Fibroblast of pulmonary artery (primary cell): ENCODE measurements at regions not wholly inside any gene's neighbourhood (a gene's known extent, or its start where the extent isn't known, plus 50 kb on each side); places are given as distances from the start of the nearest gene placed in this dataset.

Experiments used
- DNase-seq: peaks from one replicate; pipeline ENCODE4 v3.0.0-alpha.2; 2010; ENCODE audit warnings: low read depth
- H3K4me3 ChIP-seq: replicated peaks from 2 replicates; pipeline ENCODE4 v1.5.1; 2011; ENCODE audit warnings: low read depth, mild to moderate bottlenecking, control low read depth, low read length, moderate library complexity
- CTCF ChIP-seq: IDR thresholded peaks from 2 replicates; pipeline ENCODE4 v1.5.1; 2011; ENCODE audit warnings: mild to moderate bottlenecking, control low read depth, low read length, inconsistent platforms; ENCODE audit errors: missing control alignments

GRCh38 chr15:93438310-93438709 is 349.3 kb upstream of the RGMA start:
- H3K4me3 ChIP-seq: no peak overlapping the region

GRCh38 chr15:93432474-93432873 is 343.5 kb upstream of the RGMA start:
- no peak overlapping the region for H3K4me3 ChIP-seq
- TF ChIP-seq CTCF: no peak
- no peak for DNase-seq

More at GRCh38 chr15:93438310-93438709, 349.3 kb upstream of the RGMA start:
- DNase-seq: no peak
- no peak for TF ChIP-seq CTCF

GRCh38 chr15:93428807-93429351 is 339.9 kb upstream of the RGMA start:
- DNase-seq: no peak
- TF ChIP-seq CTCF: no peak
- H3K4me3 ChIP-seq: no peak overlapping the region

GRCh38 chr15:93428150-93428549 is 339.1 kb upstream of the RGMA start:
- no peak for TF ChIP-seq CTCF
- no peak overlapping the region for H3K4me3 ChIP-seq
- no peak for DNase-seq

GRCh38 chr15:93424131-93424530 is 335.1 kb upstream of the RGMA start:
- H3K4me3 ChIP-seq: no peak overlapping the region
- DNase-seq: no peak
- TF ChIP-seq CTCF: no peak

- TF ChIP-seq CTCF: no peak
- H3K4me3 ChIP-seq: no peak overlapping the region
- no peak for DNase-seq
These were observed 333.5 kb upstream of the RGMA start for GRCh38 chr15:93422476-93422875.

GRCh38 chr15:93420477-93420876 is 331.5 kb upstream of the RGMA start:
- no peak for DNase-seq
- TF ChIP-seq CTCF: no peak
- H3K4me3 ChIP-seq: no peak overlapping the region
